Esophagus squamous epithelium (tissue), 5 donors: ENCODE measurements at regions not wholly inside any gene's neighbourhood (a gene's known extent, or its start where the extent isn't known, plus 50 kb on each side); places are given as distances from the start of the nearest gene placed in this dataset.

ENCODE experiments used
- DNase-seq: peaks from one replicate; lab custom pipeline; 2025; lab: John Stamatoyannopoulos, UW
- H3K27ac ChIP-seq, 4 donors: fragments of 200-600 bp; sonication (generic); one replicate each; pipeline ENCODE4 v1.5.1; 2016 to 2019; ENCODE audit warnings: mild to moderate bottlenecking in 1 of 4
- H3K27me3 ChIP-seq, 4 donors: fragments of 200-600 bp; sonication (generic); 1 replicate in 3 of 4; 2 replicates in 1 of 4; pipeline versions ENCODE4 v1.5.1 to v1.6.0; 2017 to 2021; ENCODE audit warnings: antibody characterized with exemption in 1 of 4
- H3K36me3 ChIP-seq, 3 donors: fragments of 200-600 bp; sonication (generic); one replicate each; pipeline ENCODE4 v1.5.1; 2016 to 2019
- H3K4me1 ChIP-seq, 3 donors: fragments of 200-600 bp; sonication (generic); one replicate each; pipeline ENCODE4 v1.5.1; 2017 to 2019
- H3K4me3 ChIP-seq, 4 donors: fragments of 200-600 bp; sonication (generic); 1 replicate in 3 of 4; 2 replicates in 1 of 4; pipeline ENCODE4 v1.5.1; 2016 to 2019; ENCODE audit warnings: mild to moderate bottlenecking in 2 of 4, moderate library complexity in 1 of 4
- H3K9me3 ChIP-seq, 3 donors: fragments of 200-600 bp; sonication (generic); one replicate each; pipeline ENCODE4 v1.5.1; 2016 to 2019
- CTCF ChIP-seq, 6 experiments: fragments of 450-650 bp in 4 of 6; fragments of 200-600 bp in 2 of 6; sonication (generic) in 2 of 6; IDR thresholded peaks; one replicate each; pipeline ENCODE4 v1.5.1; 2016 to 2019; ENCODE audit warnings: antibody characterized with exemption in 6 of 6, mild to moderate bottlenecking in 4 of 6, moderate library complexity in 4 of 6
- POLR2A ChIP-seq, 4 donors: fragments of 450-650 bp; IDR thresholded peaks; one replicate each; pipeline ENCODE4 v1.6.1; 2017; ENCODE audit warnings: antibody characterized with exemption in 4 of 4, mild to moderate bottlenecking in 4 of 4, moderate library complexity in 3 of 4
- WGBS, 2 donors: methylation state at CpG; one replicate each; pipeline ENCODE4 v1.1.5; 2018; 5-methylcytosine and 5-hydroxymethylcytosine counted together
- intact Hi-C: fragments of 100-400 bp; cut with DNase I; formaldehyde crosslinking; loops from one replicate; pipeline ENCODE4 v1.15.0; 2022
- donor health status: DM: yes; HTN: yes; CAD: no.

- DNase-seq, result no peak
- no peaks in the 10 kb centered on the region for H3K36me3 ChIP-seq
- H3K4me3 ChIP-seq, result no peak overlapping the region
- TF ChIP-seq CTCF (IDR thresholded peaks at IDR 0.05), result no peak
- 13 to 50% methylated on average over 1 of the region's 1 CpG for WGBS, 2 donors
- no peak overlapping the region for H3K27ac ChIP-seq
- intact Hi-C loops, result no loop called here
- H3K27me3 ChIP-seq, result no peaks in the 10 kb centered on the region
- peaks cover 0 to 15% (median 2%) of the 10 kb centered on the region in 3 donors for H3K4me1 ChIP-seq
- no peaks in the 10 kb centered on the region for H3K9me3 ChIP-seq
Measured at GRCh38 chr13:44842158-44842557, 147.1 kb downstream of the NUFIP1 start.

GRCh38 chr13:44840131-44840530 is 149.1 kb downstream of the NUFIP1 start:
- 27 to 43% methylated on average over 2 of the region's 2 CpGs for WGBS, 2 donors
- no peak for TF ChIP-seq POLR2A (IDR thresholded peaks at IDR 0.05)
- TF ChIP-seq CTCF (IDR thresholded peaks at IDR 0.05), result no peak
- no peak overlapping the region for H3K4me3 ChIP-seq
- H3K27me3 ChIP-seq, result no peaks in the 10 kb centered on the region
- H3K4me1 ChIP-seq, result peaks cover 0 to 14% (median 2%) of the 10 kb centered on the region in 3 donors
- DNase-seq, result no peak
- H3K9me3 ChIP-seq, result no peaks in the 10 kb centered on the region
- no peaks in the 10 kb centered on the region for H3K36me3 ChIP-seq
- no peak overlapping the region for H3K27ac ChIP-seq
- intact Hi-C loops, result no loop called here

GRCh38 chr13:44837250-44837649 is 152.0 kb downstream of the NUFIP1 start:
- intact Hi-C loops, result no loop called here
- Histone ChIP-seq H3K4me3 (no peak overlapping the region), H3K9me3 (no peaks in the 10 kb centered on the region), H3K4me1 (peaks cover 0 to 1% (median 0%) of the 10 kb centered on the region in 3 donors), H3K27ac (no peak overlapping the region), H3K36me3 (no peaks in the 10 kb centered on the region), H3K27me3 (no peaks in the 10 kb centered on the region)
- DNase-seq, result no peak
- 100% methylated on average over 1 of the region's 1 CpG for WGBS, 2 donors
- TF ChIP-seq POLR2A (IDR thresholded peaks at IDR 0.05) (no peak), CTCF (IDR thresholded peaks at IDR 0.05) (no peak)

GRCh38 chr13:44834404-44834803 is 154.9 kb downstream of the NUFIP1 start:
- Histone ChIP-seq H3K9me3 (no peaks in the 10 kb centered on the region), H3K4me1 (no peaks in the 10 kb centered on the region), H3K27ac (no peak overlapping the region), H3K36me3 (no peaks in the 10 kb centered on the region), H3K27me3 (no peaks in the 10 kb centered on the region), H3K4me3 (no peak overlapping the region)
- TF ChIP-seq CTCF (IDR thresholded peaks at IDR 0.05) (no peak), POLR2A (IDR thresholded peaks at IDR 0.05) (no peak)
- intact Hi-C loops, result no loop called here
- 63 to 74% methylated on average over 4 of the region's 4 CpGs for WGBS, 2 donors
- no peak for DNase-seq

- H3K27ac ChIP-seq, result no peak overlapping the region
- no peaks in the 10 kb centered on the region for H3K9me3 ChIP-seq
- no peak for TF ChIP-seq CTCF (IDR thresholded peaks at IDR 0.05)
- TF ChIP-seq POLR2A (IDR thresholded peaks at IDR 0.05), result no peak
- no peaks in the 10 kb centered on the region for H3K36me3 ChIP-seq
- WGBS, 2 donors, result 81 to 90% methylated on average over 2 to 7 of the region's 7 CpGs
- H3K4me3 ChIP-seq, result no peak overlapping the region
- no peak for DNase-seq
- no peaks in the 10 kb centered on the region for H3K27me3 ChIP-seq
- no peaks in the 10 kb centered on the region for H3K4me1 ChIP-seq
- intact Hi-C loops, result no loop called here
Measured at GRCh38 chr13:44833626-44834025, 155.6 kb downstream of the NUFIP1 start.
